DMS153 (cell line): ENCODE measurements at regions not wholly inside any gene's neighbourhood (a gene's known extent, or its start where the extent isn't known, plus 50 kb on each side); places are given as distances from the start of the nearest gene placed in this dataset.

ENCODE experiments used
- DNase-seq: peaks from one replicate; lab custom pipeline; 2025; lab: John Stamatoyannopoulos, UW

DNA sequence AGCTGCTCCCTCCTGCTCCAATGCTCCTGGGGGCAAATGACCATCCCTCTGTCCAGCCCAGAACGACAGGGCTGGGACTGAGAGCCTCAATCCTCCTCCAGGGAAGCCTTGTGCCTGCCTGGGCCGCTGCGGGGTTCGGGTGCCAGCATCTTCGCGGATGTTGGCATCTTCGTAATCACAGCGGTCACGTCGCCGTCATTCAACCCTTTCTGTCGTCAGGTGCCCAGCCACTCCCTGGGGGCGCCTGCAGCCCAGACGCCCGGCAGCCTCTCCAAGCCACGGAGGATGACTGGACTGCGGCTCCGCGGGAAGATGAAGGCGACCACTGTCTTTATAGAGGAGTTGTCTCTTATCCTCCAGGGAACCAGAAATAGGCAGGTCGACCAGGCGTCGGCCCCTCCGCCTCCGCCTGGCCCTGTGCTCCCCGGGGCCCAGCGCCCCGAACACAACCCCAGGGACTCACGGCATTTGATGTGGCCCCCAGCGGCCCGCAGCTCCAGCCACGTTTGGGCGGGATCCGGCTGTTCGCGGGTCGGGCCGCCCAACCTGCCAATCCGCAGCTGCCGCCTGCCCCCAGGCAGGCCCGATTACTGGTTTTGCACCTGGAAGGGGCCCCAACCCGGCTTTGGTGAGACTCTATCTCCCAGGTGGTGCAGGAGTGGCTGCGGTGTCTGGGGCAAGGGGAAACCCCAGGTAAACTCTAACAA, 113.9 kb downstream of the THNSL2 start:
- DNase-seq = no peak

DNA sequence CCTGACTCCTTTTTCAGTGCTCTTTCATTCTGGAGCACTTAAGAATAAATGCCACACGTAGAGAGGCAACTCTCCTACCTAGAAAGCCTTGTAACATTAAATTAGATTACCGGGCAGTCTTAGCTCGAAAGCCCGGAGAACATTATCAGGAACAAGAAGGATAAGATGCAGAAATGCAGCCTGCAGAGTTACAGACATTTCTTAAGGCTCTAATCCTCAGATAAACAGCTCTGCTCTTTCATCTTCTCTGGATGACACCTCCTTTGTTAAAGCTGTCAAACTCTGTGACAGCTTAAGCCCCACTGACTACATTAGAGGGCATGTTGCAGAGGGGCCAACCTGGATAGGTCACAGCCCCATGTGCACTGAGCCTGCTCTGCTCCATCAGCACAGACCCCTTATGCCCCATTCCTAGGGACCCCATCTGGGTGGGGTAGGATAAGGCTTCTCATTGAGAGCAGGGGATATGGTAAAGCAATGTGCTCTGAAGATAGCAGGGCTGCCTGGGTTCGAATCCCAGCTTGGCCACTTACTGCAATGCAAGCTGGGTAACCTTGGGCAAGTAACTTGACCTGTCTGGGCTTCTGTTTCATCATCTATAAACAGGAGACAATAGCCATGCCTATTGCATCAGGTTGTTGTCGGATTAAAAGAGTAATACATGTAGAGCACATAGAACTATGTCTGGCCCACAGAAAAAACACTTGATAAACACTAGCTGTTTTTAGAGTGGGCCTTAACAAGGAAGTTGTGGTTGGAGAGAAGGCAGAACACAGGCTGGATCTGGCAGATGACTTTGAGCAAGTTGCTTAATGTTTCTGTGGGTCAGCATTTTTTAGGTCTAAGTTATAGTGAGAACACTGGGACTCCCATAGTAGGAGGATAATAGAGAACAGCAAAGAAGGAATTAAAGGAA, 111.4 kb downstream of the THNSL2 start:
- DNase-seq = no peak

DNA sequence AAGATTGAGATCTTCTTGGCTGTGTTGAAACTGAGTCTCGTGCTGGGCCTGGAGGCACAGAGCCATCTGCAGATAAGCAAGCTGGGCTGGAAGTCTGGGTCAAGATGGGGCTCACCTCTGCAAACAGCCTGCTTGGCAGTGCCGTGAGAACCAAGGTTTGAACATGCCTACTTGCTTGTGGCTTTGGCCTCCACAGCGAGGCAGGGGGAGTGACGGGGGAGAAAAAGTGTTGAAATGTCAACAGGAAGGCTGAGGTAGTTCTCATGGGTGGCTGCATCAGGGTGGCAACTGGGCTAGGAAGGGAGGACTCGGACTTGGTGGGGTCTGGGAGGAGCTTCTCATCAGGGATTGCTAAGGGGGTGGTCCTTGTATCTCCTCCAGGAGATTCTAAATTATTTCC, 99.7 kb downstream of the THNSL2 start:
- DNase-seq = no peak

DNA sequence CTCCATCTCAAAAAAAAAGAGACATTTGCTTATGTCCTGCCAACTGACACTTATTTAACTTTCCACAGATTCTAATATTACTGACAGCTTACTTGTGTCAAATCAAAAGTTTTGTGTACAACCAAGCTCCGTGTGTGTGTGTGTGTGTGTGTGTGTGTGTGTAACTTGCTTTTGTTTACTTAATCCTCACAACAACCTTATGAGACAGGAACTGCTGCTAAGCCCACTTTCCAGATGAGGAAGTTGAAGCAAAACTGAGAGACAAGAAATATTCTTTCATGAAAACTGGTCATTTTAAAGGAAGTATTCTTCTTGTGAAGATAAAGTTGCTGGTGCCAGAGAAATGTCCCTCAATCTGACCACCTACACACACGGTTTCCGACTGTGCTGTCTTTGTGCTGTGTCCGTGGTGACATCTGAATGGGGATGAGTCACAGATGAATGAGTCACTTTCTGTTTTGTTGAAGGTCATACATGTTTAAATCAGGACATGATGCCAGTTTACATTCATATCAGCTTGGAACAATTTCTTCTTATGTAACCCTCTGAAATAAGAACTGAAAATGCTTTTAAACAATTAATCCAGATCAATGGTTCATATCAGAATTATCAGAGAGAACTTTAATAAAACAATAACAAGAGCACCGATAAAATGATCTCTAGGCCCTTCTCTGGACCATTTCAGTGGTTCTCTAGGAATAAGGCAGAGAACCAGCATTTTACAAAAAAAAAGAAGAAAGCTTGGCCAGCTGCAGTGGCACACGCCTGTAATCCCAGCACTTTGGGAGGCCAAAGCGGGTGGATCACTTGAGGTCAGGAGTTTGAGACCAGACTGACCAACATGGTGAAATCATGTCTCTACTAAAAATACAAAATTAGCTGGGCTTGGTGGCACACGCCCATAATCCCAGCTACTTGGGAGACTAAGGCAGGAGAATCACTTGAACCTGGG, 95.5 kb downstream of the THNSL2 start:
- no peak for DNase-seq

DNA sequence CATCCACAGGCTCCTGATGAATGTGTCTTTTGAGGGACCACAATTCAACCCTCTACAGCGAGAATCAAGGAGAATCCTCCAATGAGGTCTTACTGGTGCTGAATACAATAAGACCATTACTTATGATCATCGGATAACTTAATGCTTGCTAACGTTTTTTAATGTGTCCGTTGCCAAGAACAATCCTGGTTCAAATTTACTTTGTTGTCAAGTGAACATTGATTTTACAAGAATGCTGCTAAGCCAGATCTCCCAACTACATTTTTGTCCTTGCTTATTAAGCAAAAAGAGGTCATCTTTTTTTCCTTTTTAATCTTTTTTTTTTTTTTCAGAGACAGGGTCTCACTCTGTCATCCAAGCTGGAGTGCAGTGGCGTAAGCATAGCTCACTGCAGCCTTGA, 93.7 kb downstream of the THNSL2 start:
- no peak for DNase-seq

DNA sequence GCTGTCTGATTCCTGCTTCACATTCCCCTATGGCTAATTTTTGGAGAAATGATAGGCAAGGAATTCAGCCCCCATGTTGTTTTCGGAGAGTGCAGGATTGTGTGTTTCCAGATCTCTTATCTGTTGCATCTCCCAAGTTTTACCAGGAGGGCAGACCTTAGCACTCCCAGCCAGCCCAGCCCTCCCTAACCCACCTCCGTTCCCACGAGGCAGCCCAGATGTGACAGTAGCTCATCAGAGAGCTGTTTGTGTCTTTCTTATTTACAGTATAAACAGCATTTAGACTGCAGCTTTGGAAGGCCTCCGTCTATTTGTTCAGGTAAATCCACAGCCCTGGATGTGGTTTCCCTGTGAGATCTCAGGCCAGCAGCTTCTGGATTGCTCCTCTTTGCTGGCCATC, 91.6 kb downstream of the THNSL2 start:
- DNase-seq = no peak

DNA sequence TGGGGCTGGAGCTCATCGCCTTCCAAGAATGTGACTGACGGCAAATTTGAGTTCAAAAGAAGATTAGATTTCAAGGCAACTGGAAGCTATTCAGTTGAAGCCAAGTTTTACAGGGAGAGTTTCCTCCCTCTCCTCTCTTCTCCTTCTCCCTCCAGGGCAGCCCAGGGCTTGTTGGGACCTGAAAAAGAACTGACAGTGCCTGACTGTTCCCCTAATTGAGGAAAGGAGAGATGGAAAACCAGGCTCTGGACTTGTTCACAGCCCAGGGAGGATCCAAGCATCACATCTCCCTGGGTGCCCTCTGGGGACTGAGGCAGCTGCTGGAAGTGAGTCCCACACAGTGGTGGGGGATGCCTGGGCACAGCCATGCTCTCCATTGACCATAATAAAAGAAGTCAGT, 88.1 kb downstream of the THNSL2 start:
- DNase-seq = no peak

DNA sequence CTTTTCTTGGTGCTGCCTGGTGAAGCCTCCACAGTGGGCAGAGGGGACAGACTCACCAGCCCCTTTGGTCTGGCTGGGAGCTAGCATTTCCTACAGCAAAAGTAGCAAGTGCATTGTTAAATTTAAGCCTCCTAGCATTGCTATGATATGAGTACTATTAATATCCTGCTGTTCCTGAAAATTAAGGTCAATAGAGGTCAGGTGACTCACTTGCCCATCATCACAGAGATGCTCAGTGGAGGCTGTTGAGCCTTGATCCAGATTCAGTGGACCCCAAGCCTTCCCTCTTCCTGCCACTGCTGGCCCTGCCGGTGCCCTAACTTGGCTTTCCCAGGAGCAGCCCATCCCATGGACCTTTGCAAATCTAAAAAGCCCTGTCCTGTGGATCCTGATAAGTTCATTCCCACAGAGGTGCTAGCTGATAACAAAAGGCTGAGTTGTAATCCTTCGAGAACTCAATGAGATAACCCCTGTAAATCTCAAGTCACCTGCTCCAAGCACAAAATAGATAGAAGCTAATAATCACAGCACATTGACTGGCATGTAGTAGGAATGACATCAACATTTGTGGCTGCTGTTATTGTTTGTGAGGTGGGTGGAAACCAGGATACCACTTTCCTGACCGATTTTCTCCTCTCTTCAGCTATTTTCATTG, 84.4 kb downstream of the THNSL2 start:
- DNase-seq = no peak

DNA sequence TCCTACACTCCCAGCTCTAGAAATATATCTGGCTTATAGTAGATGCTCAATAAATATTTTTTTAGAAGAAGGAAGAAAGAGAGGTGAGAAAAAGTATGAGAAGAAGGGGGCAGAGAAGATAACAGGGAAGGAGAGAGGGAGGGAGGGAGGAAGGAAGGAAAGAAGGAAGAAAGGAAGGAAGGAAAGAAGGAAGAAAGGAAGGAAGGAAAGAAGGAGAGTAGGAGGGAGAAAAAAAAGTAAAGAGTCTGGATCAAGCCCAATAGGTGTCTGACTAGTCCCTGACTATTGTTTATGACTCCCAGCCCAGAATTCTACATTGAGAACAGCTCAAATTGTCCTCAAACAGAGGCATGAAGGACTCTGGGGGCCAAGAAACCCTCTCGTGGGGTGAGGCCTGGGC, 83.9 kb downstream of the THNSL2 start:
- no peak for DNase-seq

DNA sequence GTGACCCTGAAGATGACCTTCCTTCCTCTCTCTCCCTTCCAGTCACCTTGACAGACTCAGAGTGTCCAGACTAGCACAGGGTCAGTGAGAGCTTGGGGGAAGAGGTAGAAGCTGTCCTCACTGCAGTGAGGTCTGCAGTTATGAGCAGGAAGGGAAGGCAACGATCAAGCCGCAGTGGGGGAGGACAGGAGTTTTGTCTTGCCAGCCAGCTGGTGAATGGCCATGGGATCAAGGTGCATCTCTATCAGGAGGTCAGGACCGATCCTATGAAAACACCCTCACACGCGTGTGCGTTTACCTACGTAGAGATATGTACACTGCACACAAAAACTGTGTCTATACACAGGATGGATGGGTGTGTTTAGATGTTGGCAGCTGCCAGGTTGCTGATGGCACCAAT, 83.2 kb downstream of the THNSL2 start:
- DNase-seq = no peak

DNA sequence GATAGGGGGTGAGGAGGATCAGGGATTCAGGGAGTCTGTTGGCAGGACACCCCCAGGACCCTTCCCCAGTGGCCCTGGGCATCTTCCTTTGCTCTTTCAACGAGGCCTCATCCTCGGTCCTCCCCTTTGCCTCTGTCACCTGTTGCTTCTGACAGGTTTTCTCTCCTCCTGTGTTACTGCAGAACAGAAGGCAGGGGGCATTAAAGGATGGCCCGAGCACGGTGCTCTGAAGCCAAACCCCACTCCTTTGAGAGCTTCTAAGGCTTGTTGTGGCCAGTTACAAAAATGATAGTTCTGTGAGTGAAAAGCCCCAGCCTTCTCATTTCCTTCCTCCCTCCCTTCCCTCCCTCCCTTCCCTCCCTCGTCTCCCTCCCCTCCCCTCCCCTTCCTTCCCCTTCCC, 82.5 kb downstream of the THNSL2 start:
- DNase-seq = no peak

DNA sequence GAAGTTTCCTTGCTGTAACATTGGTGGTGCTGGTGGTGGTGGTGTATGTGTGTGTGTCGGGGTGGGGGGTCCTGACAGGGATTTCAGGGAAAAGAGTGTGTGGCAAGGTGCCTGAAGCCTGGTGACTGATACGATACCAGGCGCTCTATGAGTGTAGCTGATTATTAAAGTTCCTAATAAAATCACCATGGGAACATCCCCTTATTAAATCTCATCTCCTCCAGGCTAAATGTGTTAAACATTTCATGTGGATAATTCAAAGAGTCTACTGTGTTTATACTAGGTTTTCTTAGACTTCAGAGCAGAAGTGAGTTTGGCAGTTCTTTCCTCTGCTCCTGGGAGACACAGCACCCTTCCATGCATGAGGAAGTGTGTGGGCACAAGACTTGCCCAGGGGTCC, 82.0 kb downstream of the THNSL2 start:
- DNase-seq = no peak

DNA sequence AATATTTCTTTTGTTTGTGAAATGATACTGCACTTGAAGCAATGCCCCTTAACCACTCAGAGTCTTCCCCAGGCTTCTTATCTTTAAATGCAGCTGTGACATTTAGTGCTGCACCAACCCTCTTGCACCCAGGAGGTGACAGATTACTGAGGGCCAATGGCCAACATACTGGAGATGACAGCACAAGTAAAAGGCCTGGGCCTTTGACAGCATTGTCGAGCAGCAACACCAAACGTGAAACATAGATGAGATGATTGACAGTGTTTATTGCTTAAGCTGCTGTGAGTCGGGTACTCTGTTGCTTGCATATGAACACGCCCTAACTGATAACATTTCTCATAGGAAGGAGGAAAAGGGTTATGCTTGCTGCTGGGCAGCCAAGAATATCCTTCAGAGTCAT, 80.3 kb downstream of the THNSL2 start:
- DNase-seq = no peak

DNA sequence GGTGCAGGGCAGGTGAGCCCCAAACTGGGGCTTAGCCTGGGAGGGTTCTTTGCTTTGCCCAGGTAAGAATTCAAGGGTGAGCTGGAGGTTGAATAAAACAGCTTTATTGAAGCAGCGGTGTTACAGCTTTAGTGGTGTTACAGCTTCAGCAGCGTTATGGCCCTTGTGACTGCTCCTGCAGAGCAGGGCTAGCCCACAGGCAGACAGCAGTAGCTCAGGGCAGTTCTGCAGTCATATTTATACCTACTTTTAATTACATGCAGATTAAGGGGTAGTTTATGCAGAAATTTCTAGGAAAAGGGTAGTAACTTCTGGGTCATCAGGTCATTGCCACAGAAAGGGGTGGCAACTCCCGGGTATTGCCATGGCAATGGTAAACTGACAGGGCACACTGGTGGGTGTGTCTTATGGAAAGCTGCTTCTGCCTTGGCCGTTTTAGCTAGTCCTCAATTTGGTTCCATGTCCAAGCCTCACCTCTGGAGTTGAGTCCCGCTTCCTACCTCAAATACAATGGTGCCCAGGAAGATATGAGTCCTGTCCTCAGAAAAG, 78.2 kb downstream of the THNSL2 start:
- no peak for DNase-seq

DNA sequence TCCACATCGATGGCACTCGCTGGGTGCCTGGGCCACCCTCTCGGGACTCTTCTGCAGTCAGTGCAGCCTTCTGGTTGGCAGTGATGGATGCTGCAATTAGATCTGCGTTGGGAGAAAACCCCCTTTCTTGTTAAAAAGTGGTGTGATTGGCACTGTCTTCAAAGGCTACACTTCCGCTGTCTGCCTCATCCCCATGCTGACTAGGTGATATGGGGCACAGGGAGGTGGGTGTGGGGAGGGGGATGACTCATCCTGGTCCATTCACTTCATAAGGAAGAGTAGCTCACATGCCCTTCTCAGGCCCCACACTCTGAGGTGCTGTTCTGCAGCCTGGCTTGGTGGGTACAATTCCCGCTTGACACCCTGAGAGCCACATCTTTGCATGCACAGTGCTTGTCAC, 77.4 kb downstream of the THNSL2 start:
- DNase-seq = no peak

DNA sequence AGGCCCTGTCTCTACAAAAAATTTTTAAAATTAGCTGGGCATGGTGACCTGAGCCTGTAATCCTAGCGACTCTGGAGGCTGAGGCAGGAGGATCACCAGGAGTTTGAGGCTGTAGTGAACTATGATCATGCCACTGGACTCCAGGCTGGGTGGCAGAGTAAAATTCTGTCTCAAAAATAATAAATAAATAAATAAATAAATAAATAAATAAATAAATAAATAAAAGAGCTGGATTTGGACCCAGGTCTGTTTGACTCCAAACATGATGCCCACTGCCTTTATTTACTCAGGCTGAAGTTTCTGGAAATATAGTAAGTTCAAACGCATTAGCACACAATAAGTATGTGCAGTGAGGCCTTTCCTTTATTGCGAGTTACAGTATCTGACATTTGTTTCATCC, 75.0 kb downstream of the THNSL2 start:
- no peak for DNase-seq

DNA sequence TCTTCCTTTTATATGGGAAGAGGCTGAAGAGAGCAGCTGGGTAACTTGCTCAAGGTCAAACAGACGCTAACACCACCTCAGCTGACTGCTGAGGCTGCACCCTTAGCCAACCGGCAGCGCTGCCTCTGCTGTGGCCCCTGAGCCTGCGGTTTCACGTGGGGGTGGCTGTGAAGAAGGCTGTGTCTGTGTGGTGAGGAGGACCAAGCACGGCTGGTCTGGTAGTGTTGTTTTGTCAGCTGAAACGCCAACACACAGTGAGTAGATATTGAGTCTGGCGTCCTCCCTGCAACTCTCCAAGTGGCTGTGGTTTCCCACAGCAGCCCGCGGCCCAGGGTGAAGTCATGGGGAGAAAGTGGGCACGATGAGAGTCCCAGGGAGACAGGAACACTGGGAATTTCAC, 69.6 kb downstream of the THNSL2 start:
- no peak for DNase-seq

DNA sequence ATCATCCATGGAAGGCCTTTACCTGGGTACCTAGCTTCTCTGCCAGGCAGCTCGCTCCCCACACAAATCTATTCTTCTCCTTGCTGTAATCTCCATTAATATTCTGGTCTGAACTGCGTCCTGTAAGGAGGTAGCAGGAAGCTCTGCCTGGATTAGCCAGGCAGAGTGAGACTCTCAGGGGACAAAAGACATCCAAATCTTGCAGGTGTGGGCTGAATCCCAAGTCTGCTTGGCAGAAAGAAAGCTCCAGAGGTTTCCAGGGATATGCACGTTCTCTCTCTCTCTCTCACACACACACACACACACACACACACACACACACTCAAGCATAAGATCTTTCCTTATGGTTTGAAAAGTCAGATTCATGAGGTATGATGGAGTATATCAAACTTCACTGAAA, 66.5 kb downstream of the THNSL2 start:
- no peak for DNase-seq
